ENCODE measurements at regions not wholly inside any gene's neighbourhood (a gene's known extent, or its start where the extent isn't known, plus 50 kb on each side); places are given as distances from the start of the nearest gene placed in this dataset.

GRCh38 chr5:104526866-104527265 is 964.3 kb upstream of the NUDT12 start:
- TF ChIP-seq CTCF (IDR thresholded peaks at IDR 0.05): no peak
- H3K27me3 ChIP-seq: peaks cover 0 to 3% of the 10 kb centered on the region in 2 donors
- DNase-seq (ENCODE audit: low spot score): no peak
- H3K9me3 ChIP-seq: no peaks in the 10 kb centered on the region
- H3K4me3 ChIP-seq: no peak overlapping the region
- H3K27ac ChIP-seq: no peak overlapping the region
- H3K4me1 ChIP-seq: no peaks in the 10 kb centered on the region
- H3K36me3 ChIP-seq: no peaks in the 10 kb centered on the region

- no peak overlapping the region for H3K27ac ChIP-seq
- H3K36me3 ChIP-seq: no peaks in the 10 kb centered on the region
- H3K9me3 ChIP-seq: peaks cover 0 to 22% of the 10 kb centered on the region in 2 donors
- H3K27me3 ChIP-seq: no peaks in the 10 kb centered on the region
- no peaks in the 10 kb centered on the region for H3K4me1 ChIP-seq
- DNase-seq (ENCODE audit: low spot score): no peak
- no peak overlapping the region for H3K4me3 ChIP-seq
- no peak for TF ChIP-seq CTCF (IDR thresholded peaks at IDR 0.05)
These were observed 951.1 kb upstream of the NUDT12 start for GRCh38 chr5:104513640-104514072.

- DNase-seq (ENCODE audit: low spot score): no peak
- TF ChIP-seq CTCF (IDR thresholded peaks at IDR 0.05): no peak
These were observed 950.6 kb upstream of the NUDT12 start for GRCh38 chr5:104513121-104513602.

GRCh38 chr5:104512063-104512825 is 949.7 kb upstream of the NUDT12 start:
- no peaks in the 10 kb centered on the region for H3K4me1 ChIP-seq
- no peaks in the 10 kb centered on the region for H3K36me3 ChIP-seq

More at GRCh38 chr5:104513121-104513602, 950.6 kb upstream of the NUDT12 start:
- no peaks in the 10 kb centered on the region for H3K4me1 ChIP-seq
- H3K4me3 ChIP-seq: no peak overlapping the region
- H3K27me3 ChIP-seq: no peaks in the 10 kb centered on the region
- H3K36me3 ChIP-seq: no peaks in the 10 kb centered on the region
- H3K9me3 ChIP-seq: peaks cover 0 to 25% of the 10 kb centered on the region in 2 donors
- no peak overlapping the region for H3K27ac ChIP-seq

GRCh38 chr5:104498281-104498680 is 935.7 kb upstream of the NUDT12 start:
- Histone ChIP-seq H3K9me3 (no peaks in the 10 kb centered on the region), H3K4me3 (no peak overlapping the region), H3K4me1 (no peaks in the 10 kb centered on the region), H3K36me3 (no peaks in the 10 kb centered on the region), H3K27me3 (no peaks in the 10 kb centered on the region), H3K27ac (no peak overlapping the region)
- no peak for TF ChIP-seq CTCF (IDR thresholded peaks at IDR 0.05)
- DNase-seq (ENCODE audit: low spot score): no peak

More at GRCh38 chr5:104512063-104512825, 949.7 kb upstream of the NUDT12 start:
- Histone ChIP-seq H3K4me3 (no peak overlapping the region), H3K27me3 (no peaks in the 10 kb centered on the region), H3K27ac (no peak overlapping the region), H3K9me3 (peaks cover 0 to 26% of the 10 kb centered on the region in 2 donors)
- DNase-seq (ENCODE audit: low spot score): no peak
- TF ChIP-seq CTCF (IDR thresholded peaks at IDR 0.05): no peak
